H1 (cell line): ENCODE measurements at regions not wholly inside any gene's neighbourhood (a gene's known extent, or its start where the extent isn't known, plus 50 kb on each side); places are given as distances from the start of the nearest gene placed in this dataset.

Experiments
- CTCF ChIA-PET: fragments of 300-600 bp; sonication (Branson Sonifier 250); formaldehyde crosslinking; loops from one replicate; lab custom pipeline; 2021; ENCODE audit not compliant: partially characterized antibody; lab: Charles Lee
- POLR2A ChIA-PET: fragments of 300-600 bp; sonication (Branson Sonifier 250); formaldehyde crosslinking; loops from one replicate; lab custom pipeline; 2021; ENCODE audit warnings: inconsistent platforms; ENCODE audit not compliant: partially characterized antibody; lab: Charles Lee
- DNase-seq, 2 experiments: peaks; one replicate each; pipeline versions ENCODE4 v3.0.0 to v3.0.0-alpha.2; 2010 to 2022; ENCODE audit warnings: low spot score in 2 of 2, low read depth in 1 of 2, mixed read lengths in 1 of 2
- FAIRE-seq: peaks from 2 replicates; lab custom pipeline; 2011; peaks lifted over from hg19 to GRCh38; lab: Jason Lieb, UNC
- H2AFZ ChIP-seq: 2 replicates; pipeline ENCODE4 v1.8.1; 2012; ENCODE audit warnings: low read length, inconsistent platforms
- H2AK5ac ChIP-seq: 2 replicates; pipeline ENCODE4 v1.6.1; 2013; ENCODE audit warnings: low read depth, low read length
- H2BK120ac ChIP-seq: replicated peaks from 2 replicates; pipeline ENCODE3; 2013; ENCODE audit warnings: low read depth, low read length, inconsistent platforms
- H2BK12ac ChIP-seq: 2 replicates; pipeline ENCODE4 v1.6.1; 2013; ENCODE audit warnings: low read depth, low read length
- H2BK15ac ChIP-seq: 2 replicates; pipeline ENCODE4 v1.6.1; 2013; ENCODE audit warnings: low read length
- H2BK20ac ChIP-seq: 2 replicates; pipeline ENCODE4 v1.6.1; 2013; ENCODE audit warnings: low read length
- H2BK5ac ChIP-seq: 2 replicates; pipeline ENCODE4 v1.6.1; 2013; ENCODE audit warnings: low read depth, low read length
- H3K14ac ChIP-seq: 2 replicates; pipeline ENCODE4 v1.6.1; 2013; ENCODE audit warnings: inconsistent platforms; ENCODE audit not compliant: insufficient read length
- H3K18ac ChIP-seq: 2 replicates; pipeline ENCODE4 v1.6.1; 2013; ENCODE audit warnings: low read length; ENCODE audit errors: extremely low read depth
- H3K23ac ChIP-seq: 2 replicates; pipeline ENCODE4 v1.6.1; 2013; ENCODE audit warnings: inconsistent platforms; ENCODE audit not compliant: insufficient read length
- H3K23me2 ChIP-seq: 2 replicates; pipeline ENCODE4 v1.6.1; 2013; ENCODE audit warnings: low read depth, low read length
- H3K27ac ChIP-seq: 2 replicates; pipeline ENCODE4 v1.6.1; 2011; ENCODE audit warnings: low read depth, low read length, inconsistent platforms
- H3K27me3 ChIP-seq, 4 experiments: replicated peaks in 1 of 4; 1 replicate in 1 of 4; 2 replicates in 3 of 4; pipeline versions ENCODE4 v1.6.1 to v1.8.1; 2011 to 2013; ENCODE audit warnings: low read length in 3 of 4, mild to moderate bottlenecking in 3 of 4, inconsistent platforms in 2 of 4, mixed read lengths in 2 of 4, moderate library complexity in 1 of 4; ENCODE audit not compliant: control insufficient read depth in 3 of 4, insufficient read depth in 3 of 4; ENCODE audit errors: extremely low read depth in 1 of 4
- H3K36me3 ChIP-seq, 4 experiments: 2 replicates each; pipeline versions ENCODE4 v1.6.1 to v1.8.1; 2011 to 2013; ENCODE audit warnings: mild to moderate bottlenecking in 4 of 4, low read length in 3 of 4, moderate library complexity in 2 of 4, control low read depth in 1 of 4, inconsistent platforms in 1 of 4; ENCODE audit not compliant: insufficient read depth in 4 of 4, control insufficient read depth in 2 of 4
- H3K4ac ChIP-seq: replicated peaks from 2 replicates; pipeline ENCODE3; 2013; ENCODE audit warnings: low read length, low read depth, mixed read lengths, inconsistent platforms; ENCODE audit not compliant: insufficient read length
- H3K4me1 ChIP-seq, 4 experiments: replicated peaks in 1 of 4; 1 replicate in 1 of 4; 2 replicates in 3 of 4; pipeline versions ENCODE4 v1.6.1 to v1.8.1; 2011 to 2013; ENCODE audit warnings: low read length in 3 of 4, inconsistent platforms in 2 of 4, mixed read lengths in 1 of 4; ENCODE audit not compliant: insufficient read depth in 4 of 4, control insufficient read depth in 3 of 4
- H3K4me2 ChIP-seq, 2 experiments: 2 replicates each; pipeline versions ENCODE4 v1.6.1 to v1.8.1; 2011 to 2013; ENCODE audit warnings: low read depth in 2 of 2, low read length in 2 of 2, control low read depth in 1 of 2, inconsistent platforms in 1 of 2, mild to moderate bottlenecking in 1 of 2; ENCODE audit not compliant: insufficient read depth in 1 of 2
- H3K4me3 ChIP-seq, 4 experiments: fragments of 200-600, 300-600 bp in 1 of 4; sonication (generic), shearing (Covaris generic), sonication (Bioruptor Twin) in 1 of 4; 2 replicates each; pipeline versions ENCODE4 v1.5.1 to v1.8.1; 2011 to 2016; ENCODE audit warnings: low read length in 4 of 4, low read depth in 3 of 4, control low read depth in 2 of 4, inconsistent platforms in 2 of 4, mild to moderate bottlenecking in 2 of 4, mixed read lengths in 1 of 4, moderate library complexity in 1 of 4; ENCODE audit not compliant: insufficient read depth in 2 of 4; ENCODE audit errors: extremely low read depth in 1 of 4
- H3K56ac ChIP-seq: replicated peaks from 2 replicates; pipeline ENCODE3; 2013; ENCODE audit warnings: low read depth, mild to moderate bottlenecking, mixed read lengths, low read length, inconsistent platforms; ENCODE audit not compliant: insufficient read length
- H3K79me1 ChIP-seq: 2 replicates; pipeline ENCODE4 v1.6.1; 2013; ENCODE audit warnings: low read depth, low read length, control low read depth
- H3K79me2 ChIP-seq, 2 experiments: 2 replicates each; pipeline versions ENCODE4 v1.6.1 to v1.8.1; 2012 to 2013; ENCODE audit warnings: low read length in 2 of 2, mild to moderate bottlenecking in 2 of 2, inconsistent platforms in 1 of 2; ENCODE audit not compliant: insufficient read depth in 2 of 2, control insufficient read depth in 1 of 2
- H3K9ac ChIP-seq, 4 experiments: replicated peaks in 1 of 4; 1 replicate in 1 of 4; 2 replicates in 3 of 4; pipeline versions ENCODE4 v1.6.1 to v1.8.1; 2011 to 2013; ENCODE audit warnings: low read depth in 3 of 4, low read length in 3 of 4, control low read depth in 2 of 4, mild to moderate bottlenecking in 2 of 4, moderate library complexity in 2 of 4, inconsistent platforms in 1 of 4; ENCODE audit errors: extremely low read depth in 1 of 4
- H3K9me3 ChIP-seq, 2 experiments: 2 replicates each; pipeline versions ENCODE4 v1.6.1 to v1.8.1; 2012 to 2013; ENCODE audit warnings: mild to moderate bottlenecking in 2 of 2, moderate library complexity in 2 of 2, control low read depth in 1 of 2, inconsistent platforms in 1 of 2, low read depth in 1 of 2, low read length in 1 of 2, mixed read lengths in 1 of 2; ENCODE audit not compliant: insufficient read depth in 2 of 2
- H4K20me1 ChIP-seq, 2 experiments: replicated peaks in 1 of 2; 2 replicates each; pipeline versions ENCODE3 to v1.8.1; 2011 to 2013; ENCODE audit warnings: inconsistent platforms in 2 of 2, low read length in 2 of 2, mild to moderate bottlenecking in 1 of 2; ENCODE audit not compliant: insufficient read depth in 2 of 2, control insufficient read depth in 1 of 2
- H4K5ac ChIP-seq: 2 replicates; pipeline ENCODE4 v1.6.1; 2013; ENCODE audit warnings: low read length, low read depth, mixed read lengths, inconsistent platforms; ENCODE audit not compliant: insufficient read length
- H4K8ac ChIP-seq: 2 replicates; pipeline ENCODE4 v1.8.0; 2013; ENCODE audit warnings: mild to moderate bottlenecking, moderate library complexity, low read length, inconsistent platforms; ENCODE audit not compliant: insufficient read depth; ENCODE audit errors: extremely low read depth
- H4K91ac ChIP-seq: replicated peaks from 2 replicates; pipeline ENCODE3; 2013; ENCODE audit warnings: low read length, mixed read lengths, inconsistent platforms; ENCODE audit not compliant: insufficient read length
- CBX5 ChIP-seq: fragments of 300-800, 300-1000 bp; sonication (generic); IDR thresholded peaks from 2 replicates; pipeline ENCODE4 v1.7.1; 2016; ENCODE audit warnings: antibody characterized with exemption, low read length, low read depth
- EZH2 ChIP-seq: fragments of 200-600 bp; sonication (generic); IDR thresholded peaks from 2 replicates; pipeline ENCODE4 v1.7.1; 2012; ENCODE audit warnings: low read depth, mild to moderate bottlenecking, moderate library complexity, low read length, inconsistent platforms; ENCODE audit not compliant: severe bottlenecking
- POLR2A ChIP-seq, 2 experiments: IDR thresholded peaks; 1 replicate in 1 of 2; 2 replicates in 1 of 2; pipeline ENCODE4 v1.6.1; 2011; ENCODE audit warnings: low read depth in 2 of 2, low read length in 2 of 2, mild to moderate bottlenecking in 2 of 2; ENCODE audit errors: control extremely low read depth in 1 of 2
- POLR2AphosphoS5 ChIP-seq: IDR thresholded peaks from 2 replicates; pipeline ENCODE4 v1.6.1; 2011; ENCODE audit warnings: low read depth, low read length
- RFX5 ChIP-seq: IDR thresholded peaks from 2 replicates; pipeline ENCODE4 v1.6.1; 2011; ENCODE audit warnings: low read depth, low read length, improper control_type of control experiment, borderline replicate concordance
- RNF2 ChIP-seq: fragments of 200-900, 300-1000 bp; sonication (generic); IDR thresholded peaks from 2 replicates; pipeline ENCODE4 v1.7.1; 2016; ENCODE audit warnings: borderline replicate concordance, low read depth, mild to moderate bottlenecking, antibody characterized with exemption, low read length; ENCODE audit not compliant: poor library complexity, severe bottlenecking; ENCODE audit errors: missing control alignments
- TAF7 ChIP-seq: optimal IDR thresholded peaks from 2 replicates; pipeline ENCODE3; 2011; ENCODE audit warnings: low read depth, mild to moderate bottlenecking, inconsistent platforms, low read length, moderate library complexity, borderline replicate concordance
- WGBS, 2 experiments: shearing (Covaris generic) in 1 of 2; methylation state at CpG; one replicate each; pipeline versions ENCODE4 v1.1.6 to v1.1.7; 2013 to 2015; ENCODE audit warnings: low lambda C conversion rate in 2 of 2, mixed read lengths in 2 of 2, inconsistent platforms in 1 of 2, low coverage in 1 of 2, missing lambda C conversion rate in 1 of 2; ENCODE audit not compliant: insufficient replicate concordance in 2 of 2, insufficient coverage in 1 of 2, insufficient read length in 1 of 2; ENCODE audit errors: extremely low coverage in 1 of 2, missing lambda C conversion rate in 1 of 2; 5-methylcytosine and 5-hydroxymethylcytosine counted together

DNA sequence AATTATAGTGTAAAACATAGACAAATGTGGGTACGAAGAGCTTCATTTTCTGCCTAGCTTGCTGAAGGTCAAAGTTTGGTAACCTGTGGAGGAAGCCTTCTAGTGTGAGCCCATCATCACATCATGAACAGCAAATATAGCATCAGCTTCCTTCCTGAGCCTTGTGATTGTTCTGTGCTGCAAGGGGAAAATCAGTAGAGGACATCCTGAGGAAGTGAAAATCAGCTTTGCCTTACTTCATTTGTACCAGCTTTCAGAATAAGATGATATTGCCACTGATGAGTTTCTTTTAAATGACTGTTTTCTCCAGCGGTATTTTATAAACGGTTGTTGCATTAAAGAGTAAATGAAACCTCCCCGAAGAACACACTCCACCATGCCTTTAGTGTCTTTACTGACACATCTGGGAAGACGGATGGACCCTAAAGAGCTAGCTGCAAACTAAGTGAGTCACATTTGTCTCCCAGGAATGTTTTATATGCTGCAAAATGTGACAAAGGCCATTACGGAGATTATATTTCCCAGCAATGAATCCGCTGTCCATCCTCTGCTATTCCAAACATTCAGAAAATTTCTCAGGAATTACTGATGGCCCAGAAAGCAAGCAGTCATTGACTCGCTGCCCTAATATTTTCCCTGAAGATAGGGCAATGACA is 1272.8 kb downstream of the SUCLG1 start:
- Histone ChIP-seq H3K23me2 (no peaks in the 10 kb centered on the region), H3K79me2 (no peaks in the 10 kb centered on the region), H3K4me2 (no peak overlapping the region), H3K27ac (no peak overlapping the region), H2BK120ac (no peak overlapping the region), H3K9me3 (0 out of 4 replicates have a peak, but pooled peaks cover under 1 to 3% of the 10 kb centered on the region in 2 experiments), H3K4me3 (no peak overlapping the region), H3K18ac (no peak overlapping the region), H3K23ac (no peak overlapping the region), H4K8ac (no peak overlapping the region), H3K79me1 (no peaks in the 10 kb centered on the region), H4K20me1 (no peaks in the 10 kb centered on the region), H3K4me1 (no peaks in the 10 kb centered on the region), H2BK12ac (no peak overlapping the region), H2BK20ac (no peak overlapping the region), H4K91ac (no peak overlapping the region), H3K27me3 (peaks cover 0 to 1% (median 0%) of the 10 kb centered on the region in 4 experiments; a peak in 1 of 7 replicates), H3K36me3 (no peaks in the 10 kb centered on the region), H2BK5ac (no peak overlapping the region), H2AFZ (peak overlapping the region; percentile 92; the same call in 1 of the 2 replicates), H3K9ac (no peak overlapping the region), H2BK15ac (no peak overlapping the region), H3K14ac (no peak overlapping the region), H3K56ac (no peak overlapping the region), H4K5ac (no peak overlapping the region), H2AK5ac (no peak overlapping the region), H3K4ac (no peak overlapping the region)
- 86% methylated on average over 8 of the region's 8 CpGs; no CpG with 5 or more reads in 1 of the 2 experiments for WGBS, 2 experiments
- ChIA-PET POLR2A (no interaction called here), CTCF (interaction anchor here (0.6 to 3.0 kb wide), 3 partner anchors 10 to 1583 kb away, joined by 3 to 10 read pairs (median 4); no protein-coding TSS in a partner anchor)
- TF ChIP-seq TAF7 (no peak), POLR2AphosphoS5 (no peak), CBX5 (no peak), RFX5 (no peak), RNF2 (no peak), POLR2A (IDR thresholded peaks at IDR 0.05; ENCODE audit: control extremely low read depth in 1 of 2, low read depth in 2 of 2, low read length in 2 of 2) (no peak), EZH2 (no peak)
- DNase-seq = no peak
- no peak for FAIRE-seq
